HG02642 (cell line): ENCODE measurements at regions not wholly inside any gene's neighbourhood (a gene's known extent, or its start where the extent isn't known, plus 50 kb on each side); places are given as distances from the start of the nearest gene placed in this dataset.
"Not testable (repeated sequence)": the region's sequence is repeated elsewhere in the genome, so short reads cannot be mapped to it uniquely, and the experiment has no call there.

ENCODE experiments used
- ATAC-seq: cut with Tn5 transposase; IDR thresholded peaks from one replicate; pipeline ENCODE4 v1.9.1; 2021; ENCODE audit warnings: mild to moderate bottlenecking; ENCODE audit not compliant: unreplicated experiment, poor library complexity

- ATAC-seq = no peak
Measured at GRCh38 chr12:33514893-33515292, 75.3 kb upstream of the SYT10 start.

DNA sequence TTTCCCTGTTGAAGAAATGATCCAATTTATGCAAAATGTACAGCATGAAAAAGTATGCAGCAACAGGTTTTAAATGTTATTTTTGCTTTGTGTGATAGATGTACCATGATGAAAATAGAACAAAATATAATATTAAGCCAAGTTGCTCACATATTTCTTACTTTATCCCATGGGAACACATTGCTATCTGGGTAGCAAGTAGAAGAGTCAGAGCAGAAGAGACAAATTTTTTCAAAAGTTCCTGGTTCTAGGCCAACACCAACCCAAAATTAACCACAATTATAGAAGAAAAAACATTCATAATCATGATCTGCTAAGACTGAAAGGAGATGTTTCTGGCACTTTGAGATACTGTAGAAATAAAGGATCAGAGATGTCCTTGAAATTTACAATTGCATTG lies 79.9 kb upstream of the SYT10 start:
- ATAC-seq = no peak

GRCh38 chr12:33520505-33521302 lies 81.1 kb upstream of the SYT10 start:
- ATAC-seq = not testable (repeated sequence)

GRCh38 chr12:33529031-33529430 lies 89.4 kb upstream of the SYT10 start:
- ATAC-seq = no peak

- ATAC-seq = no peak
Measured at GRCh38 chr12:33529810-33530209, 90.2 kb upstream of the SYT10 start.

- ATAC-seq = no peak
Measured at GRCh38 chr12:33531261-33531660, 91.6 kb upstream of the SYT10 start.

DNA sequence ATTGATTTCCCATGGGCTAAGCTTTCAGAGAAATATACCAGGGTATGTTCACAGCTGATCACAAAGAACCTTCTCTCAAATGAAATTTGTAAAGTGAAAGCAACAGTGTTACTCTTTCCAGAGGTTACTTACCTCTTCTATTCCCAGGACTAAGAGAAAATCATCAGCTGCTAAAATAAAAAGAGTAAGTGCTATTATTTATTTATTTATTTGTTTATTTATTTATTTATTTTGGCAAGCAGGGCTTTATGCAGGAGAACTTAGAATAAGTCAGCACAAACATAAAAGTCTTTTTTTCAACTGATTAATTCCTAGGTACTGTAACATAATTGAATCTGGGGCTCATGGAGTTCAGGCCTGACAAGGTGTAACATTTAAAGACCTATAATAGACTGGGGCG lies 93.9 kb upstream of the SYT10 start:
- no peak for ATAC-seq

- no peak for ATAC-seq
Measured at GRCh38 chr12:33536431-33536830, 96.8 kb upstream of the SYT10 start.

GRCh38 chr12:33546004-33546403 lies 106.4 kb upstream of the SYT10 start:
- no peak for ATAC-seq

DNA sequence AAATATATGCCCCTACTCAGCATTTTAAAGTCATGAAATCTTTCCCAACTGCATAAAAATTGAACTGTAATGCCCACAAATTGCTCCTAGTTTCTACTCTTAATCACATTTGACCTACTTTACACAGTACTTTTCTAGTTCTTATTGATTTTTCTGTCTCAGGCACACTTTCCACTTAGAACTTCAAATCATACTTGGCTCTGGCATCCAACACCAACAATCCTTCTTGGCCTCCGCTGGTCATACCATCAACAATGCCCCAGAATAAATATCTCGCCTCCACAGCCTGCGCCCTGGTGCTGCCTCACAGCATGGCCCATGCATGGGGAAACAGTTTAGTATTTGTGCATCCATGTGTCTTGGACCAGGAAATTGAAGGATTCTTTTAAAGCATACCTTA lies 107.5 kb upstream of the SYT10 start:
- no peak for ATAC-seq

DNA sequence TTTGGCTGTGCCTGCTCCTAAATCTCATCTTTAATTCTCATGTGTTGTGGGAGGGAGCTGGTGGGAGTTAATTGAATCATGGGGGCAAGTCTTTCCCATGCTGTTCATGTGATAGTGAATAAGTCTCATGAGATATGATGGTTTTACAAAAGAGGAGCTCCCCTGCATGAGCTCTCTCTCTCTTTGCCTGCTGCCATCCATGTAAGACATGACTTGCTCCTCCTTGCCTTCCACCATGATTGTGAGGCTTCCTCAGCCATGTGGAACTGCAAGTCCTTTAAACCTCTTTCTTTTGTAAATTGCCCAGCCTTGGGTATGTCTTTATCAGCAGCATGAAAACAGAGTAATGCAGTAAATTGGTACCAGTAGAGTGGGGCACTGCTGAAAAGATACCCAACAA lies 110.6 kb upstream of the SYT10 start:
- not testable (repeated sequence) for ATAC-seq

DNA sequence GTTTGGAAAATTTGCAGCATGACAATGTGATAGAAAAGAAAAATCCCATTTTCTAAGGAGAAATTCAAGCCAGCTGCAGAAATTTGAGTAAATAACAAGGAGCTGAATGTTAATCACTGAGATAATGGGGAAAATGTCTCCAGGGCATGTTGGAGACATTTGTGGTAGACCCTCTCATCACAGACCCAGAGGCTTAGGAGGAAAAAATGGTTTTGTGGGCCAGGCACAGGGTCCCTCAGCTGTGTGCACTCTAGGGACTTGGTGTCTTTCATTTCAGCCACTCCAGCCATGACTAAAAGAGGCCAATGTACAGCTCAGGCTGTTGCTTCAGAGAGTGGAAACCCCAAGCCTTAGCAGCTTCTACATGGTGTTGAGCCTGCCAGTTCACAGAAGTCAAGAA lies 111.4 kb upstream of the SYT10 start:
- no peak for ATAC-seq

GRCh38 chr12:33555128-33555527 lies 115.5 kb upstream of the SYT10 start:
- ATAC-seq = no peak

DNA sequence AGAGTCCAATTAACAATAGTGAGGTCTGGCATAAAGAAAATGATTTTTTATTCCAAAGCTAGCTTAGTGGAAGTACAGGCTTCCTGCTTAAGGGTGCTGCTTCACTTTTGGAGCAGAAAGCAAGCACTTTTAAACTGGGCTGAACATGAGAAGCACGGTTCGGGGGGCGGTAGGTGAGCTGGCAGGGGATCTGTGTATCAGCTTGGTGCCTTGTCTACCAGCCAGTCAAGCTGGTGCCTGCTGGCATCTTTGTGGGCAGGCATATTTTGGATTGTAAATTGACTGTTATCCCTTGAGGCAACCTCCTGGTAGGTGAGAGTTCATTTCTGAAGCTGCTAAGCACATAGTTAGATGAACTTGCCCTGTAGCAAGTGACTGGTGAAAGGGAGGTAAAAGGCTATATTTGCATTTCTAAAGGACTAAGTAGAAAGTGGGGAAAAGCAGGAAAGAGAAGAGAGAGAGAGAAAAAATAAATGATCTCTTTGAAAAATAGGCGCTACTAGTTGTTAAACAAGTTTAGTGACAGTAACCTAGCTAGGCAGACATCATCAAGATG lies 121.1 kb upstream of the SYT10 start:
- no peak for ATAC-seq

DNA sequence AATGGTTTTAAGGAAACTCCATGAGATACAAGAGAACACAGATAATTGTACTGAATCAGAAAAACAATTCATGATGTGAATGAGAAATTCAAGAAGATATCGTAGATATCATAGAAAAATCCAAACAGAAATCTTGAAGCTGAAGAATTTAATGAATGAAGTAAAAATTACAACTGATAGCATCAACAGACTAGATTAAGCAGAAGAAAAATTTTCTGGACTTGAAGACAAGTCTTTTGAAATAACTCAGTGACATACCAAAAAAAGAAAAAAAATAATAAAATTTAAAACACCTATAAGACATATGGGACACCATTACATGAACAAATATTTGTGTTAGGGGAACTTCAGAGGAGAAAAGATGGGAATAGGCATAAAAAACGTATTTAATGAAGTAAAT lies 122.8 kb upstream of the SYT10 start:
- ATAC-seq = no peak

GRCh38 chr12:33566403-33566802 lies 126.8 kb upstream of the SYT10 start:
- ATAC-seq = no peak

DNA sequence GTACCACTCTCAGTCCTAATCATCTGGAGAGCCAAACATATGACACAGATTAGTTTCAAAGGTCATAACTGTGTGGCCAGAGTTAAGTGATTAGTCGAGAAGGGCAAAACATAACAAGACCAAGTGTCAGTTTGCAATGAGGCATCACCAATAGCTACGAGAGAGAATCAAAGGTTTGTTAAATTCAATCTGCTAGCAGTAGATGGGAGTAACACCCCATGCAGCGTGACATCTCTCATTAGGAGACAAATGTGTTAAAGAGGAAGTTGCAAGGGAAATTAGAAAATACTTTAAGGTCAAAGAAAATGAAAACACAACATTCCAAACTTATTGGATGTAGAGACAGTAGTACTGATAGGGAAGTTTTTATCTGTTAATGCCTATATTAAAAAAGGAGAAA lies 135.7 kb upstream of the SYT10 start:
- no peak for ATAC-seq

- no peak for ATAC-seq
Measured at GRCh38 chr12:33581613-33582122, 142.0 kb upstream of the SYT10 start.

GRCh38 chr12:33586576-33586975 lies 147.0 kb upstream of the SYT10 start:
- ATAC-seq = no peak

- no peak for ATAC-seq
Measured at GRCh38 chr12:33587354-33587753, 147.7 kb upstream of the SYT10 start.

GRCh38 chr12:33587784-33588712 lies 148.4 kb upstream of the SYT10 start:
- peak; percentile 87 for ATAC-seq
